ENCODE measurements at regions not wholly inside any gene's neighbourhood (a gene's known extent, or its start where the extent isn't known, plus 50 kb on each side); places are given as distances from the start of the nearest gene placed in this dataset.

GRCh38 chr18:78528411-78529258 is 451.0 kb upstream of the SALL3 start:
- no peak for DNase-seq (ENCODE audit: low spot score)

GRCh38 chr18:78531637-78532036 is 448.0 kb upstream of the SALL3 start:
- no peak for DNase-seq (ENCODE audit: low spot score)

GRCh38 chr18:78538669-78539440 is 440.8 kb upstream of the SALL3 start:
- no peak for DNase-seq (ENCODE audit: low spot score)

- no peak for DNase-seq (ENCODE audit: low spot score)
These were observed 438.7 kb upstream of the SALL3 start for GRCh38 chr18:78540636-78541529.

GRCh38 chr18:78542204-78542603 is 437.4 kb upstream of the SALL3 start:
- DNase-seq (ENCODE audit: low spot score), result no peak

GRCh38 chr18:78543201-78543725 is 436.4 kb upstream of the SALL3 start:
- DNase-seq (ENCODE audit: low spot score), result no peak

- no peak for DNase-seq (ENCODE audit: low spot score)
These were observed 433.3 kb upstream of the SALL3 start for GRCh38 chr18:78546281-78546680.

GRCh38 chr18:78547817-78548216 is 431.8 kb upstream of the SALL3 start:
- no peak for DNase-seq (ENCODE audit: low spot score)

GRCh38 chr18:78548261-78549058 is 431.2 kb upstream of the SALL3 start:
- no peak for DNase-seq (ENCODE audit: low spot score)

- DNase-seq (ENCODE audit: low spot score), result no peak
These were observed 429.6 kb upstream of the SALL3 start for GRCh38 chr18:78549971-78550370.

- no peak for DNase-seq (ENCODE audit: low spot score)
These were observed 424.5 kb upstream of the SALL3 start for GRCh38 chr18:78554944-78555608.

- DNase-seq (ENCODE audit: low spot score), result no peak
These were observed 422.2 kb upstream of the SALL3 start for GRCh38 chr18:78557371-78557770.

- DNase-seq (ENCODE audit: low spot score), result no peak
These were observed 421.4 kb upstream of the SALL3 start for GRCh38 chr18:78558101-78558810.

- no peak for DNase-seq (ENCODE audit: low spot score)
These were observed 420.7 kb upstream of the SALL3 start for GRCh38 chr18:78558948-78559347.

- no peak for DNase-seq (ENCODE audit: low spot score)
These were observed 420.0 kb upstream of the SALL3 start for GRCh38 chr18:78559584-78559983.

GRCh38 chr18:78561757-78562510 is 417.7 kb upstream of the SALL3 start:
- DNase-seq (ENCODE audit: low spot score), result no peak

GRCh38 chr18:78562531-78562961 is 417.1 kb upstream of the SALL3 start:
- no peak for DNase-seq (ENCODE audit: low spot score)

- DNase-seq (ENCODE audit: low spot score), result no peak
These were observed 416.5 kb upstream of the SALL3 start for GRCh38 chr18:78563110-78563509.

GRCh38 chr18:78564030-78564429 is 415.6 kb upstream of the SALL3 start:
- DNase-seq (ENCODE audit: low spot score), result no peak
